WTC11 (cell line): ENCODE measurements at regions not wholly inside any gene's neighbourhood (a gene's known extent, or its start where the extent isn't known, plus 50 kb on each side); places are given as distances from the start of the nearest gene placed in this dataset.

Experiments used
- ATAC-seq: fragments of 200-7000 bp; cut with Tn5 transposase; 2 replicates; pipeline ENCODE4 v1.10.0; 2021; ENCODE audit warnings: mild to moderate bottlenecking, moderate library complexity
- CTCF ChIA-PET: fragments of 300-600 bp; sonication (Branson Sonifier 250); formaldehyde crosslinking; loops from one replicate; lab custom pipeline; 2021; ENCODE audit warnings: antibody characterized with exemption; lab: Charles Lee
- POLR2A ChIA-PET: fragments of 350-600 bp; sonication (Branson Sonifier 250); formaldehyde crosslinking; loops from one replicate; lab custom pipeline; 2021; ENCODE audit warnings: antibody characterized with exemption; lab: Charles Lee
- DNase-seq: peaks from one replicate; pipeline ENCODE4 v3.0.0; 2021; ENCODE audit warnings: low spot score
- H3K27ac Mint-ChIP-seq: 2 replicates; pipeline ENCODE4 v1.8.0; 2021; ENCODE audit warnings: mixed read lengths
- H3K27me3 Mint-ChIP-seq: 2 replicates; pipeline ENCODE4 v1.8.0; 2021; ENCODE audit warnings: low read depth, mild to moderate bottlenecking, moderate library complexity, mixed read lengths
- H3K36me3 Mint-ChIP-seq: 2 replicates; pipeline ENCODE4 v1.8.0; 2021; ENCODE audit warnings: mixed read lengths
- H3K4me1 Mint-ChIP-seq: 2 replicates; pipeline ENCODE4 v1.8.0; 2022; ENCODE audit warnings: mixed read lengths
- H3K4me3 Mint-ChIP-seq: 2 replicates; pipeline ENCODE4 v1.8.0; 2021; ENCODE audit warnings: mild to moderate bottlenecking, moderate library complexity, mixed read lengths
- H3K9me3 Mint-ChIP-seq: 2 replicates; pipeline ENCODE4 v1.8.0; 2021; ENCODE audit warnings: mixed read lengths
- IRF2 ChIP-seq: sonication (generic); formaldehyde crosslinking; IDR thresholded peaks from 2 replicates; pipeline ENCODE4 v1.8.0; 2022; ENCODE audit warnings: low read depth, missing genetic modification reagents, borderline replicate concordance
- JUN ChIP-seq: sonication (generic); formaldehyde crosslinking; IDR thresholded peaks from 2 replicates; pipeline ENCODE4 v1.8.0; 2023; ENCODE audit warnings: mild to moderate bottlenecking, missing genetic modification reagents
- OVOL2 ChIP-seq: fragments of 250-450 bp; sonication (Bioruptor Pico); IDR thresholded peaks from 2 replicates; pipeline ENCODE4 v1.9.0; 2021; ENCODE audit warnings: mild to moderate bottlenecking, borderline replicate concordance
- RELA ChIP-seq: sonication (generic); formaldehyde crosslinking; IDR thresholded peaks from 2 replicates; pipeline ENCODE4 v1.8.1; 2022; ENCODE audit warnings: missing genetic modification reagents, mild to moderate bottlenecking, borderline replicate concordance
- RORB ChIP-seq: fragments of 250-450 bp; sonication (Bioruptor Pico); IDR thresholded peaks from 2 replicates; pipeline ENCODE4 v1.9.0; 2021; ENCODE audit warnings: mild to moderate bottlenecking
- SMAD4 ChIP-seq: sonication (generic); formaldehyde crosslinking; IDR thresholded peaks from 2 replicates; pipeline ENCODE4 v1.8.0; 2022; ENCODE audit warnings: mild to moderate bottlenecking, missing genetic modification reagents
- TCF7 ChIP-seq: sonication (generic); formaldehyde crosslinking; IDR thresholded peaks from 2 replicates; pipeline ENCODE4 v1.8.0; 2022; ENCODE audit warnings: mild to moderate bottlenecking, low read depth, missing genetic modification reagents, moderate library complexity
- TEAD4 ChIP-seq: sonication (generic); formaldehyde crosslinking; IDR thresholded peaks from 2 replicates; pipeline ENCODE4 v1.8.0; 2022; ENCODE audit warnings: mild to moderate bottlenecking, missing genetic modification reagents
- ZNF219 ChIP-seq: sonication (generic); formaldehyde crosslinking; IDR thresholded peaks from 2 replicates; pipeline ENCODE4 v1.8.0; 2023; ENCODE audit warnings: missing genetic modification reagents, mild to moderate bottlenecking, borderline replicate concordance
- ZNF317 ChIP-seq: sonication (generic); formaldehyde crosslinking; IDR thresholded peaks from 2 replicates; pipeline ENCODE4 v1.8.1; 2023; ENCODE audit warnings: low read depth, mild to moderate bottlenecking, moderate library complexity, missing genetic modification reagents, borderline replicate concordance
- ZNF416 ChIP-seq: fragments of 250-450 bp; sonication (Bioruptor Pico); IDR thresholded peaks from 2 replicates; pipeline ENCODE4 v1.9.0; 2021; ENCODE audit warnings: mild to moderate bottlenecking, inconsistent platforms
- TF ChIP-seq, protein P1 (sequence below): sonication (generic); formaldehyde crosslinking; IDR thresholded peaks from 2 replicates; pipeline ENCODE4 v1.8.0; 2023; ENCODE audit warnings: missing genetic modification reagents, mild to moderate bottlenecking, borderline replicate concordance
- TF ChIP-seq, protein P2 (sequence below): sonication (generic); formaldehyde crosslinking; conservative IDR thresholded peaks from 2 replicates; pipeline ENCODE4 v1.8.1; 2023; ENCODE audit warnings: mild to moderate bottlenecking, low read depth, missing genetic modification reagents, moderate library complexity
- TF ChIP-seq, protein P3 (sequence below): sonication (generic); formaldehyde crosslinking; IDR thresholded peaks from 2 replicates; pipeline ENCODE4 v1.8.1; 2022; ENCODE audit warnings: low read depth, mild to moderate bottlenecking, moderate library complexity, missing genetic modification reagents, borderline replicate concordance
- TF ChIP-seq, protein P4 (sequence below): sonication (generic); formaldehyde crosslinking; IDR thresholded peaks from 2 replicates; pipeline ENCODE4 v1.8.0; 2022; ENCODE audit warnings: mild to moderate bottlenecking, missing genetic modification reagents
- TF ChIP-seq, protein P5 (sequence below): fragments of 250-450 bp; sonication (Bioruptor Pico); IDR thresholded peaks from 2 replicates; pipeline ENCODE4 v1.9.0; 2021; ENCODE audit warnings: mild to moderate bottlenecking
- TF ChIP-seq, protein P6 (sequence below): fragments of 250-450 bp; sonication (Bioruptor Pico); IDR thresholded peaks from 2 replicates; pipeline ENCODE4 v1.8.0; 2021; ENCODE audit warnings: mild to moderate bottlenecking
- TF ChIP-seq, protein P7 (sequence below): fragments of 250-450 bp; sonication (Bioruptor Pico); IDR thresholded peaks from 2 replicates; pipeline ENCODE4 v1.9.0; 2021; ENCODE audit warnings: mild to moderate bottlenecking, borderline replicate concordance

DNA sequence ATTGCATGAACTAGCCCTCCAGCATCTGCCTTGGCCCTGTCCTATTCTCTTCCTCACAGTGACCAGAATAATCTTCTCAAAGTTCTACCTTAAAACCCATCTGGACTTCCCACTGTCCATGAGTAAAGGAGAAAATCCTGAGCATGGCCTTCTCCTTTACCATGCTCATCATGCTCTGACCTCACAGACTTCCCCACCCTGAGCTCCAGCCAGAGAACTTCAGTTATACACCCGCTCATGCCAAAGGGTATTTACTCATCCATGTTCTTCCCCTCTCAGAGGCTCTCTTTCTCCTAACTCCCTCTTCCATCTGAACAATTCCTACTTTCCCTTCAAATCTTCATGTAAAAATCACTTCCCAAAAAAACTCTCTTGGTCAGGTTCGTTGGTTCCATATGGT is 188.4 kb downstream of the SETD4 start (continued):
- TF ChIP-seq, protein P1, sequence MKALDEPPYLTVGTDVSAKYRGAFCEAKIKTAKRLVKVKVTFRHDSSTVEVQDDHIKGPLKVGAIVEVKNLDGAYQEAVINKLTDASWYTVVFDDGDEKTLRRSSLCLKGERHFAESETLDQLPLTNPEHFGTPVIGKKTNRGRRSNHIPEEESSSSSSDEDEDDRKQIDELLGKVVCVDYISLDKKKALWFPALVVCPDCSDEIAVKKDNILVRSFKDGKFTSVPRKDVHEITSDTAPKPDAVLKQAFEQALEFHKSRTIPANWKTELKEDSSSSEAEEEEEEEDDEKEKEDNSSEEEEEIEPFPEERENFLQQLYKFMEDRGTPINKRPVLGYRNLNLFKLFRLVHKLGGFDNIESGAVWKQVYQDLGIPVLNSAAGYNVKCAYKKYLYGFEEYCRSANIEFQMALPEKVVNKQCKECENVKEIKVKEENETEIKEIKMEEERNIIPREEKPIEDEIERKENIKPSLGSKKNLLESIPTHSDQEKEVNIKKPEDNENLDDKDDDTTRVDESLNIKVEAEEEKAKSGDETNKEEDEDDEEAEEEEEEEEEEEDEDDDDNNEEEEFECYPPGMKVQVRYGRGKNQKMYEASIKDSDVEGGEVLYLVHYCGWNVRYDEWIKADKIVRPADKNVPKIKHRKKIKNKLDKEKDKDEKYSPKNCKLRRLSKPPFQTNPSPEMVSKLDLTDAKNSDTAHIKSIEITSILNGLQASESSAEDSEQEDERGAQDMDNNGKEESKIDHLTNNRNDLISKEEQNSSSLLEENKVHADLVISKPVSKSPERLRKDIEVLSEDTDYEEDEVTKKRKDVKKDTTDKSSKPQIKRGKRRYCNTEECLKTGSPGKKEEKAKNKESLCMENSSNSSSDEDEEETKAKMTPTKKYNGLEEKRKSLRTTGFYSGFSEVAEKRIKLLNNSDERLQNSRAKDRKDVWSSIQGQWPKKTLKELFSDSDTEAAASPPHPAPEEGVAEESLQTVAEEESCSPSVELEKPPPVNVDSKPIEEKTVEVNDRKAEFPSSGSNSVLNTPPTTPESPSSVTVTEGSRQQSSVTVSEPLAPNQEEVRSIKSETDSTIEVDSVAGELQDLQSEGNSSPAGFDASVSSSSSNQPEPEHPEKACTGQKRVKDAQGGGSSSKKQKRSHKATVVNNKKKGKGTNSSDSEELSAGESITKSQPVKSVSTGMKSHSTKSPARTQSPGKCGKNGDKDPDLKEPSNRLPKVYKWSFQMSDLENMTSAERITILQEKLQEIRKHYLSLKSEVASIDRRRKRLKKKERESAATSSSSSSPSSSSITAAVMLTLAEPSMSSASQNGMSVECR (CRISPR knock-in tag): no peak
- TF ChIP-seq, protein P2, sequence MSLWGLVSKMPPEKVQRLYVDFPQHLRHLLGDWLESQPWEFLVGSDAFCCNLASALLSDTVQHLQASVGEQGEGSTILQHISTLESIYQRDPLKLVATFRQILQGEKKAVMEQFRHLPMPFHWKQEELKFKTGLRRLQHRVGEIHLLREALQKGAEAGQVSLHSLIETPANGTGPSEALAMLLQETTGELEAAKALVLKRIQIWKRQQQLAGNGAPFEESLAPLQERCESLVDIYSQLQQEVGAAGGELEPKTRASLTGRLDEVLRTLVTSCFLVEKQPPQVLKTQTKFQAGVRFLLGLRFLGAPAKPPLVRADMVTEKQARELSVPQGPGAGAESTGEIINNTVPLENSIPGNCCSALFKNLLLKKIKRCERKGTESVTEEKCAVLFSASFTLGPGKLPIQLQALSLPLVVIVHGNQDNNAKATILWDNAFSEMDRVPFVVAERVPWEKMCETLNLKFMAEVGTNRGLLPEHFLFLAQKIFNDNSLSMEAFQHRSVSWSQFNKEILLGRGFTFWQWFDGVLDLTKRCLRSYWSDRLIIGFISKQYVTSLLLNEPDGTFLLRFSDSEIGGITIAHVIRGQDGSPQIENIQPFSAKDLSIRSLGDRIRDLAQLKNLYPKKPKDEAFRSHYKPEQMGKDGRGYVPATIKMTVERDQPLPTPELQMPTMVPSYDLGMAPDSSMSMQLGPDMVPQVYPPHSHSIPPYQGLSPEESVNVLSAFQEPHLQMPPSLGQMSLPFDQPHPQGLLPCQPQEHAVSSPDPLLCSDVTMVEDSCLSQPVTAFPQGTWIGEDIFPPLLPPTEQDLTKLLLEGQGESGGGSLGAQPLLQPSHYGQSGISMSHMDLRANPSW: no peak
- TF ChIP-seq TEAD4 (CRISPR knock-in tag) (no peak), JUN (CRISPR knock-in tag) (no peak), RELA (CRISPR knock-in tag) (no peak)
- TF ChIP-seq, protein P3, sequence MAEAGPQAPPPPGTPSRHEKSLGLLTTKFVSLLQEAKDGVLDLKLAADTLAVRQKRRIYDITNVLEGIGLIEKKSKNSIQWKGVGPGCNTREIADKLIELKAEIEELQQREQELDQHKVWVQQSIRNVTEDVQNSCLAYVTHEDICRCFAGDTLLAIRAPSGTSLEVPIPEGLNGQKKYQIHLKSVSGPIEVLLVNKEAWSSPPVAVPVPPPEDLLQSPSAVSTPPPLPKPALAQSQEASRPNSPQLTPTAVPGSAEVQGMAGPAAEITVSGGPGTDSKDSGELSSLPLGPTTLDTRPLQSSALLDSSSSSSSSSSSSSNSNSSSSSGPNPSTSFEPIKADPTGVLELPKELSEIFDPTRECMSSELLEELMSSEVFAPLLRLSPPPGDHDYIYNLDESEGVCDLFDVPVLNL (CRISPR knock-in tag): no peak
- TF ChIP-seq, protein P4, sequence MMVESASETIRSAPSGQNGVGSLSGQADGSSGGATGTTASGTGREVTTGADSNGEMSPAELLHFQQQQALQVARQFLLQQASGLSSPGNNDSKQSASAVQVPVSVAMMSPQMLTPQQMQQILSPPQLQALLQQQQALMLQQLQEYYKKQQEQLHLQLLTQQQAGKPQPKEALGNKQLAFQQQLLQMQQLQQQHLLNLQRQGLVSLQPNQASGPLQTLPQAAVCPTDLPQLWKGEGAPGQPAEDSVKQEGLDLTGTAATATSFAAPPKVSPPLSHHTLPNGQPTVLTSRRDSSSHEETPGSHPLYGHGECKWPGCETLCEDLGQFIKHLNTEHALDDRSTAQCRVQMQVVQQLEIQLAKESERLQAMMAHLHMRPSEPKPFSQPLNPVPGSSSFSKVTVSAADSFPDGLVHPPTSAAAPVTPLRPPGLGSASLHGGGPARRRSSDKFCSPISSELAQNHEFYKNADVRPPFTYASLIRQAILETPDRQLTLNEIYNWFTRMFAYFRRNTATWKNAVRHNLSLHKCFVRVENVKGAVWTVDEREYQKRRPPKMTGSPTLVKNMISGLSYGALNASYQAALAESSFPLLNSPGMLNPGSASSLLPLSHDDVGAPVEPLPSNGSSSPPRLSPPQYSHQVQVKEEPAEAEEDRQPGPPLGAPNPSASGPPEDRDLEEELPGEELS (CRISPR knock-in tag): no peak
- TF ChIP-seq, all 79 proteins: peak for 0

DNA sequence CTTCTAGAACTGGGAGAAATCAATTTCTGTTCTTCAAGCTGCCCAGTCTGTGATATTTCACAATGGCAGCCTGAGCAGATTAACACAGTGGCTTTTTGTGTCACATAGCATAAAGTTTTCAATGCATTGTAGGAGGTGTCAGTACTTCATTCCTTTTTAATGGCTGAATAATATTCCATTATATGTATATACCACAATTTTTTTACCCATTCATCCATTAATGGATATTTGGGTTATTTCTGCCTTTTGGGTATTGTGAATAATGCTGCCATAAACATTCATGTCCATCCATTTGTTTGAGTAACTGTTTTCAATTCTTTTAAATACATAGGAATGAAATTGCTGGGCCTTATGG is 191.5 kb downstream of the SETD4 start:
- H3K27me3 Mint-ChIP-seq: no peaks in the 10 kb centered on the region; the same call in 1 of the 2 replicates
- ATAC-seq: no peak
- no peak overlapping the region for H3K27ac Mint-ChIP-seq
- CTCF ChIA-PET: no interaction called here
- no peak for DNase-seq
- peaks cover 6% of the 10 kb centered on the region for H3K9me3 Mint-ChIP-seq
- H3K4me1 Mint-ChIP-seq: no peaks in the 10 kb centered on the region
- H3K4me3 Mint-ChIP-seq: no peak overlapping the region
- H3K36me3 Mint-ChIP-seq: no peaks in the 10 kb centered on the region
- POLR2A ChIA-PET: no interaction called here
- no peak for TF ChIP-seq ZNF219 (CRISPR knock-in tag)
- no peak for TF ChIP-seq ZNF317 (CRISPR knock-in tag)
- TF ChIP-seq SMAD4: no peak
- TF ChIP-seq IRF2 (CRISPR knock-in tag): no peak
- TF ChIP-seq RORB (CRISPR knock-in tag): no peak
- no peak for TF ChIP-seq ZNF416 (CRISPR knock-in tag)
- TF ChIP-seq, protein P5, sequence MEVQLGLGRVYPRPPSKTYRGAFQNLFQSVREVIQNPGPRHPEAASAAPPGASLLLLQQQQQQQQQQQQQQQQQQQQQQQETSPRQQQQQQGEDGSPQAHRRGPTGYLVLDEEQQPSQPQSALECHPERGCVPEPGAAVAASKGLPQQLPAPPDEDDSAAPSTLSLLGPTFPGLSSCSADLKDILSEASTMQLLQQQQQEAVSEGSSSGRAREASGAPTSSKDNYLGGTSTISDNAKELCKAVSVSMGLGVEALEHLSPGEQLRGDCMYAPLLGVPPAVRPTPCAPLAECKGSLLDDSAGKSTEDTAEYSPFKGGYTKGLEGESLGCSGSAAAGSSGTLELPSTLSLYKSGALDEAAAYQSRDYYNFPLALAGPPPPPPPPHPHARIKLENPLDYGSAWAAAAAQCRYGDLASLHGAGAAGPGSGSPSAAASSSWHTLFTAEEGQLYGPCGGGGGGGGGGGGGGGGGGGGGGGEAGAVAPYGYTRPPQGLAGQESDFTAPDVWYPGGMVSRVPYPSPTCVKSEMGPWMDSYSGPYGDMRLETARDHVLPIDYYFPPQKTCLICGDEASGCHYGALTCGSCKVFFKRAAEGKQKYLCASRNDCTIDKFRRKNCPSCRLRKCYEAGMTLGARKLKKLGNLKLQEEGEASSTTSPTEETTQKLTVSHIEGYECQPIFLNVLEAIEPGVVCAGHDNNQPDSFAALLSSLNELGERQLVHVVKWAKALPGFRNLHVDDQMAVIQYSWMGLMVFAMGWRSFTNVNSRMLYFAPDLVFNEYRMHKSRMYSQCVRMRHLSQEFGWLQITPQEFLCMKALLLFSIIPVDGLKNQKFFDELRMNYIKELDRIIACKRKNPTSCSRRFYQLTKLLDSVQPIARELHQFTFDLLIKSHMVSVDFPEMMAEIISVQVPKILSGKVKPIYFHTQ (CRISPR knock-in tag): no peak
- no peak for TF ChIP-seq TCF7
- no peak for TF ChIP-seq OVOL2 (CRISPR knock-in tag)
- TF ChIP-seq, protein P6, sequence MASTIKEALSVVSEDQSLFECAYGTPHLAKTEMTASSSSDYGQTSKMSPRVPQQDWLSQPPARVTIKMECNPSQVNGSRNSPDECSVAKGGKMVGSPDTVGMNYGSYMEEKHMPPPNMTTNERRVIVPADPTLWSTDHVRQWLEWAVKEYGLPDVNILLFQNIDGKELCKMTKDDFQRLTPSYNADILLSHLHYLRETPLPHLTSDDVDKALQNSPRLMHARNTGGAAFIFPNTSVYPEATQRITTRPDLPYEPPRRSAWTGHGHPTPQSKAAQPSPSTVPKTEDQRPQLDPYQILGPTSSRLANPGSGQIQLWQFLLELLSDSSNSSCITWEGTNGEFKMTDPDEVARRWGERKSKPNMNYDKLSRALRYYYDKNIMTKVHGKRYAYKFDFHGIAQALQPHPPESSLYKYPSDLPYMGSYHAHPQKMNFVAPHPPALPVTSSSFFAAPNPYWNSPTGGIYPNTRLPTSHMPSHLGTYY (CRISPR knock-in tag): no peak
- TF ChIP-seq, protein P7, sequence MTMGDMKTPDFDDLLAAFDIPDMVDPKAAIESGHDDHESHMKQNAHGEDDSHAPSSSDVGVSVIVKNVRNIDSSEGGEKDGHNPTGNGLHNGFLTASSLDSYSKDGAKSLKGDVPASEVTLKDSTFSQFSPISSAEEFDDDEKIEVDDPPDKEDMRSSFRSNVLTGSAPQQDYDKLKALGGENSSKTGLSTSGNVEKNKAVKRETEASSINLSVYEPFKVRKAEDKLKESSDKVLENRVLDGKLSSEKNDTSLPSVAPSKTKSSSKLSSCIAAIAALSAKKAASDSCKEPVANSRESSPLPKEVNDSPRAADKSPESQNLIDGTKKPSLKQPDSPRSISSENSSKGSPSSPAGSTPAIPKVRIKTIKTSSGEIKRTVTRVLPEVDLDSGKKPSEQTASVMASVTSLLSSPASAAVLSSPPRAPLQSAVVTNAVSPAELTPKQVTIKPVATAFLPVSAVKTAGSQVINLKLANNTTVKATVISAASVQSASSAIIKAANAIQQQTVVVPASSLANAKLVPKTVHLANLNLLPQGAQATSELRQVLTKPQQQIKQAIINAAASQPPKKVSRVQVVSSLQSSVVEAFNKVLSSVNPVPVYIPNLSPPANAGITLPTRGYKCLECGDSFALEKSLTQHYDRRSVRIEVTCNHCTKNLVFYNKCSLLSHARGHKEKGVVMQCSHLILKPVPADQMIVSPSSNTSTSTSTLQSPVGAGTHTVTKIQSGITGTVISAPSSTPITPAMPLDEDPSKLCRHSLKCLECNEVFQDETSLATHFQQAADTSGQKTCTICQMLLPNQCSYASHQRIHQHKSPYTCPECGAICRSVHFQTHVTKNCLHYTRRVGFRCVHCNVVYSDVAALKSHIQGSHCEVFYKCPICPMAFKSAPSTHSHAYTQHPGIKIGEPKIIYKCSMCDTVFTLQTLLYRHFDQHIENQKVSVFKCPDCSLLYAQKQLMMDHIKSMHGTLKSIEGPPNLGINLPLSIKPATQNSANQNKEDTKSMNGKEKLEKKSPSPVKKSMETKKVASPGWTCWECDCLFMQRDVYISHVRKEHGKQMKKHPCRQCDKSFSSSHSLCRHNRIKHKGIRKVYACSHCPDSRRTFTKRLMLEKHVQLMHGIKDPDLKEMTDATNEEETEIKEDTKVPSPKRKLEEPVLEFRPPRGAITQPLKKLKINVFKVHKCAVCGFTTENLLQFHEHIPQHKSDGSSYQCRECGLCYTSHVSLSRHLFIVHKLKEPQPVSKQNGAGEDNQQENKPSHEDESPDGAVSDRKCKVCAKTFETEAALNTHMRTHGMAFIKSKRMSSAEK (CRISPR knock-in tag): no peak
